ENCODE measurements at regions not wholly inside any gene's neighbourhood (a gene's known extent, or its start where the extent isn't known, plus 50 kb on each side); places are given as distances from the start of the nearest gene placed in this dataset.

DNA sequence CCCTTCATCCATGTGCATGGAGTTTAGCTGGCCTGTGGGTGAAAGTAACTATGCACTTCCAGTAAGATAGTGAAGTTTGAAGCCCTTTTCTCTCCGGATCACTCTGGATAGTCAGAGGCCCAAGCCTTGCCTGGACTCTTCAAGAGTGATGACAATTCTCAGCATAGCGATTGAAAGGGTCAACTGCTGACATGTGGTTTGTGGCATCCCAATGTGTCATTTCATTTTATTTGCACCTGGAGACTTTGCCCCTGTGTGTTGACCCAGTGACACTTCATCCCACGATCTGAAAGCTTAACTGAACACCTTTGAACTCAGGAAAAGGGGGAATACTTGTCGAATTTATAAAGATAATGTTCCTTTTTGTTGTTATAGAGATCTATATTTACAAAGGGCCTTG lies 711.9 kb upstream of the TMEM132C start:
- H3K9ac ChIP-seq, result no peak overlapping the region
- no peaks in the 10 kb centered on the region for H4K20me1 ChIP-seq (ENCODE audit: low read depth)
- no peak overlapping the region for H3K4me3 Mint-ChIP-seq
- no peaks in the 10 kb centered on the region for H3K27me3 ChIP-seq
- peaks cover 2% of the 10 kb centered on the region for H3K4me1 Mint-ChIP-seq
- H3K4me3 ChIP-seq, result no peak overlapping the region
- H3K36me3 ChIP-seq, result no peaks in the 10 kb centered on the region
- no peaks in the 10 kb centered on the region for H3K79me2 ChIP-seq (ENCODE audit: low read depth)
- DNase-seq (ENCODE audit: low spot score), result no peak
- H3K36me3 Mint-ChIP-seq, result no peaks in the 10 kb centered on the region
- no peak overlapping the region for H3K4me2 ChIP-seq
- H3K9me3 Mint-ChIP-seq, result peaks cover 2% of the 10 kb centered on the region
- no peaks in the 10 kb centered on the region for H3F3A ChIP-seq (ENCODE audit: low read depth)
- H3K27ac ChIP-seq, result no peak overlapping the region
- H3K27ac Mint-ChIP-seq, result no peak overlapping the region
- peaks cover 7% of the 10 kb centered on the region for H3K27me3 Mint-ChIP-seq (ENCODE audit: insufficient read depth, low read depth)
- TF ChIP-seq EZH2 (IDR thresholded peaks at IDR 0.05) (no peak), EZH2phosphoT487 (IDR thresholded peaks at IDR 0.05) (no peak)
- TF ChIP-seq, protein P1, sequence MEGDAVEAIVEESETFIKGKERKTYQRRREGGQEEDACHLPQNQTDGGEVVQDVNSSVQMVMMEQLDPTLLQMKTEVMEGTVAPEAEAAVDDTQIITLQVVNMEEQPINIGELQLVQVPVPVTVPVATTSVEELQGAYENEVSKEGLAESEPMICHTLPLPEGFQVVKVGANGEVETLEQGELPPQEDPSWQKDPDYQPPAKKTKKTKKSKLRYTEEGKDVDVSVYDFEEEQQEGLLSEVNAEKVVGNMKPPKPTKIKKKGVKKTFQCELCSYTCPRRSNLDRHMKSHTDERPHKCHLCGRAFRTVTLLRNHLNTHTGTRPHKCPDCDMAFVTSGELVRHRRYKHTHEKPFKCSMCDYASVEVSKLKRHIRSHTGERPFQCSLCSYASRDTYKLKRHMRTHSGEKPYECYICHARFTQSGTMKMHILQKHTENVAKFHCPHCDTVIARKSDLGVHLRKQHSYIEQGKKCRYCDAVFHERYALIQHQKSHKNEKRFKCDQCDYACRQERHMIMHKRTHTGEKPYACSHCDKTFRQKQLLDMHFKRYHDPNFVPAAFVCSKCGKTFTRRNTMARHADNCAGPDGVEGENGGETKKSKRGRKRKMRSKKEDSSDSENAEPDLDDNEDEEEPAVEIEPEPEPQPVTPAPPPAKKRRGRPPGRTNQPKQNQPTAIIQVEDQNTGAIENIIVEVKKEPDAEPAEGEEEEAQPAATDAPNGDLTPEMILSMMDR (IDR thresholded peaks at IDR 0.05), result no peak
- H3K4me1 ChIP-seq, result no peaks in the 10 kb centered on the region
- no peak overlapping the region for H2AFZ ChIP-seq (replicated peaks)
- no peaks in the 10 kb centered on the region for H3K9me3 ChIP-seq (ENCODE audit: low read depth)

DNA sequence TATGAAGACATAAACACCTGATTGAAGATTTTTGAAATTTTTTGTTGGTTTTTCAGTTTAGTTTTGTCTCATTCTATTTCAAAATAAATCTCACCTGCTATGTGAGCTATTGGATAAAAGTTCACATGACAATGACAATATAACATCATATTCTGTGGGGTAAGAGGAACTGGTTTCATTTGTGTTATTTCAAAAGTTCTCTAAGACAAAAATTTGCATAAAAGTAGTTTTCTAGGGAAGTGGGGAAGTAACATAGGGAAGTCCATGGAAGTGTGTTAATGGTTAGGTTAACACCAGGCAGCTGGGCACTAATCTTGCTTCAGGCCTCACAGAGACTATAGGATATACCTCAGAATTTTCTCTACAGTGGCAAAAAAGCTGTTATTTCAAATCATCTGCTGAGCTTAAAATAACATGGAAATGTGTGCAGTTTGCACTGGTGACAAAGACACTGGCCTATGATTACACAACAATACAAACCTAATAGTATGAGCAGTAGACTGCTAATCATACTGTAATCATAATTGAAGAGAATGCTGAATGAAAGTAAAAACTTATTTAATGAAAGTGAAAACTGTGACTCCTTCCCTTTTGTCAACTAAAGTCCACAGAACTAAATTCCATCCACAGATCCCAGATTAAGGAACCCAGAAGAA lies 710.6 kb upstream of the TMEM132C start:
- Histone ChIP-seq H3K27me3 (no peaks in the 10 kb centered on the region), H3K9ac (no peak overlapping the region), H3K9me3 (ENCODE audit: low read depth) (no peaks in the 10 kb centered on the region), H3K4me2 (no peak overlapping the region), H3F3A (ENCODE audit: low read depth) (no peaks in the 10 kb centered on the region), H3K36me3 (no peaks in the 10 kb centered on the region), H3K4me1 (no peaks in the 10 kb centered on the region), H3K4me3 (no peak overlapping the region), H2AFZ (replicated peaks) (no peak overlapping the region), H3K79me2 (ENCODE audit: low read depth) (no peaks in the 10 kb centered on the region), H3K27ac (no peak overlapping the region), H4K20me1 (ENCODE audit: low read depth) (no peaks in the 10 kb centered on the region)
- Mint-ChIP-seq H3K9me3 (peaks cover 2% of the 10 kb centered on the region), H3K27ac (no peak overlapping the region), H3K4me1 (peaks cover 2% of the 10 kb centered on the region), H3K4me3 (no peak overlapping the region), H3K27me3 (ENCODE audit: insufficient read depth, low read depth) (peaks cover 4% of the 10 kb centered on the region), H3K36me3 (no peaks in the 10 kb centered on the region)
- DNase-seq (ENCODE audit: low spot score), result no peak
- TF ChIP-seq EZH2phosphoT487 (IDR thresholded peaks at IDR 0.05) (no peak), EZH2 (IDR thresholded peaks at IDR 0.05) (no peak)
- TF ChIP-seq, protein P1 (IDR thresholded peaks at IDR 0.05), result no peak

DNA sequence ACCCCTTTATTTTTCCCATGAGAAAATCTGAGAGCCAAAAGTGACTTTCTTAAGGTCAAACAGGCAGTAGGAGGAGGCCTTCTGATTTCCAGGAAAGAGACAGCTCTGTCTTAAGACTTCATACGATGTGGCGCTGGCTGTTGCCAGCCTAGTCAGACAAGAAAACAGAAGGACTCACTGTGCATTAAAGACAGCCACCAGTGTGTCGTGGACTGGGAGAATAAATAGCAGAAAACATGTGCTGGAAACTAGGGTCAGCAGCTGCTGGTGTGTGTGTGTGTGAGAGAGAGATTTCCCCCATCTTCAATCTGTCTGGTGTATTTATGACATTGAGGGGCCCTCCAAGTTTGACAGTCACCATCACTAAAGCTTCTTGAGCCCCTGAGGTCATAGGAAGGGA lies 708.6 kb upstream of the TMEM132C start:
- H3K4me1 Mint-ChIP-seq, result no peaks in the 10 kb centered on the region
- H2AFZ ChIP-seq (replicated peaks), result no peak overlapping the region

More for the DNA sequence above, 708.6 kb upstream of the TMEM132C start:
- Mint-ChIP-seq H3K4me3 (no peak overlapping the region), H3K27me3 (ENCODE audit: insufficient read depth, low read depth) (no peaks in the 10 kb centered on the region), H3K36me3 (no peaks in the 10 kb centered on the region), H3K27ac (no peak overlapping the region), H3K9me3 (no peaks in the 10 kb centered on the region)
- H3F3A ChIP-seq (ENCODE audit: low read depth), result no peaks in the 10 kb centered on the region
- H3K79me2 ChIP-seq (ENCODE audit: low read depth), result no peaks in the 10 kb centered on the region
- H3K27me3 ChIP-seq, result no peaks in the 10 kb centered on the region
- no peak for DNase-seq (ENCODE audit: low spot score)
- no peaks in the 10 kb centered on the region for H4K20me1 ChIP-seq (ENCODE audit: low read depth)
- H3K9ac ChIP-seq, result no peak overlapping the region
- no peaks in the 10 kb centered on the region for H3K4me1 ChIP-seq
- no peaks in the 10 kb centered on the region for H3K9me3 ChIP-seq (ENCODE audit: low read depth)
- no peak overlapping the region for H3K27ac ChIP-seq
- no peak overlapping the region for H3K4me2 ChIP-seq
- H3K4me3 ChIP-seq, result no peak overlapping the region
- H3K36me3 ChIP-seq, result no peaks in the 10 kb centered on the region
- TF ChIP-seq EZH2phosphoT487 (IDR thresholded peaks at IDR 0.05) (no peak), EZH2 (IDR thresholded peaks at IDR 0.05) (no peak)
- TF ChIP-seq, protein P1 (IDR thresholded peaks at IDR 0.05), result no peak
